Jurkat, Clone E6-1 (cell line): ENCODE measurements at regions not wholly inside any gene's neighbourhood (a gene's known extent, or its start where the extent isn't known, plus 50 kb on each side); places are given as distances from the start of the nearest gene placed in this dataset.
"Not testable (repeated sequence)": the region's sequence is repeated elsewhere in the genome, so short reads cannot be mapped to it uniquely, and the experiment has no call there.

Experiments used
- DNase-seq: peaks from one replicate; pipeline ENCODE4 v3.0.0-alpha.2; 2011; ENCODE audit warnings: low read depth, low spot score
- H3K4me3 ChIP-seq: 2 replicates; pipeline ENCODE4 v1.5.1; 2011; ENCODE audit warnings: mild to moderate bottlenecking, low read length, control low read depth, moderate library complexity

DNA sequence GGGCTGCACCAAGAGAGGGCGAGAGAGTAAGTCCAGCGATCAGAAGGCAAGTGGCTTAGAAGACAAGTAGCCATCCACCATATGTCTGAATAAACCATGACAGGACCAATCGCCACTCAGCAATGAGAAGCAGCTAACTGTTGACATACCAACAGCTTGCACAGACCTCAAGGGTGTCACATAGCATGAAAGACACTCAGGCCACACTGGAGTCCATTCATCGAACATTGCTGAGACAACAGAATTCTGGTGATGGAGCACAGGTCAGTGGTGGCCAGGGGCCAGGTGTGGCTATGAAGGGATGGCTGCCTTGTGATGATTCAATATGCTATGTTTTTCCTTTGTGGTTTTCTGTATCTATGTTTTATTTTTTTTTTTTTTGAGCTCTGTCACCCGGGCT, 236.2 kb upstream of the FRG2C start:
- DNase-seq, H3K4me3 ChIP-seq: not testable (repeated sequence)

- H3K4me3 ChIP-seq = not testable (repeated sequence)
- peak; percentile 45 for DNase-seq
Observed at GRCh38 chr3:75429561-75430220, 234.4 kb upstream of the FRG2C start.

- not testable (repeated sequence) for H3K4me3 ChIP-seq, DNase-seq
Observed at GRCh38 chr3:75430406-75430805, 233.7 kb upstream of the FRG2C start.

- not testable (repeated sequence) for DNase-seq
Observed at GRCh38 chr3:75431120-75431519, 233.0 kb upstream of the FRG2C start.

DNA sequence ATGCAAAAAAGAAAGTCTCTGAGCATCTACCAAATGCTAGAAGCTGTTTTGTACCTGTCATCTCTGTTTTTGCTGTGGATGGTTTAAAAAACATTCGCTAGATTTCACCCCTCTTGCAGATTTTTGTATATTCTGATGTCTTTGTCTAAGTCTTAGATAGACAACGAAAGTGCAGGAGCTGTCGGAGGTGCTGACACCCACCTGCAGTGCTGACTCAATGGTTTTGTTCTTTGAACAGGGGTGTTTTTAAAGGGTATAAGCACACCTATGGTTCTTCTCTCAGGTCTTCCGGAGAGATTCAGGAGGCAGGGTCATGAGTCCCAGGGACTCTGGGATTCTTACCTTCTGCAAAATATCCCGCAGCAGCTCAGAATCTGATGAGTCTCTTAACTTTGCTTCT, 231.7 kb upstream of the FRG2C start:
- H3K4me3 ChIP-seq, DNase-seq: not testable (repeated sequence)

More at GRCh38 chr3:75431120-75431519, 233.0 kb upstream of the FRG2C start:
- H3K4me3 ChIP-seq = not testable (repeated sequence)

GRCh38 chr3:75432885-75433284, 231.2 kb upstream of the FRG2C start:
- DNase-seq = not testable (repeated sequence)

GRCh38 chr3:75433295-75433694, 230.8 kb upstream of the FRG2C start:
- not testable (repeated sequence) for H3K4me3 ChIP-seq, DNase-seq

More at GRCh38 chr3:75432885-75433284, 231.2 kb upstream of the FRG2C start:
- H3K4me3 ChIP-seq = not testable (repeated sequence)

GRCh38 chr3:75434276-75434912, 229.7 kb upstream of the FRG2C start:
- peak overlapping the region; percentile 64 for H3K4me3 ChIP-seq
- not testable (repeated sequence) for DNase-seq

- DNase-seq = peak; percentile 90
- peak overlapping the region; percentile 64 for H3K4me3 ChIP-seq
Observed at GRCh38 chr3:75434913-75435793, 229.0 kb upstream of the FRG2C start.

GRCh38 chr3:75435794-75436400, 228.2 kb upstream of the FRG2C start:
- peak overlapping the region; percentile 58 for H3K4me3 ChIP-seq
- DNase-seq = peak; percentile 64

DNA sequence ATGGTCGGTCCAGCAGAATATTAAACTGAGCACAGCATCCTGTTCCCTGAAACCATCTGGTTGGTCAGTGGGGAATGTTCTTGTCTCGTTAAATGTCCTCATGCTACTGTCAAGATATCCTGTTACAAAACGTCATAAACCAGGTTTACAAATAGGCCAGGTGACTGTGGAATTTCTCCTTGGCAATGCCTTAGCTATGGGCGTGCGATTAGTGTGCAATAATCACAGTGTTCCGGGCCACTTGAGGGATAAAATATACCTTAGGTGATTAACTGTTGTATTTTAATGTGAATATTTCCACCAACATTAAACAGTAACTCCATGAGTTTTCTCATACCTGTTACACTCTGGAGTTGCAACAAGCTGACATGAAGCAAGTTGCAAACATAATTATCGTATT, 223.1 kb upstream of the FRG2C start:
- H3K4me3 ChIP-seq, DNase-seq: not testable (repeated sequence)

DNA sequence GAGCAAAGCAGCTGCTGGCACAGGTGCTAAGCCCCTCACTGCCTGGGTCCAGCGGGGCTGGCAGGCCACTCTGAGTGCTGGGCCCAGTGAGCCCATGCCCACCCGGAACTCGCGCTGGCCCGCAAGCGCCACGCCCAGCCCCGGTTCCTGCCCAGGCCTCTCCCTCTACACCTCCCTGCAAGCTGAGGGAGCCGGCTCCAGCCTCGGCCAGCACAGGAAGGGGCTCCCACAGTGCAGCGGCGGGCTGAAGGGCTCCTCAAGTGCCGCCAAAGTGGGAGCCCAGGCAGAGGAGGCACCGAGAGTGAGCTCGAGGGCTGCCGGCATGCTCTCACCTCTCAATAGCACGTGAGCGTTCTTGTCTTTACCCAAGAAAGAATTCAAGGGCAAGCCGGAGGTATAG, 219.5 kb upstream of the FRG2C start:
- DNase-seq, H3K4me3 ChIP-seq: not testable (repeated sequence)

- DNase-seq = not testable (repeated sequence)
Observed at GRCh38 chr3:75445234-75445633, 218.9 kb upstream of the FRG2C start.

GRCh38 chr3:75446948-75447347, 217.2 kb upstream of the FRG2C start:
- DNase-seq, H3K4me3 ChIP-seq: not testable (repeated sequence)

More at GRCh38 chr3:75445234-75445633, 218.9 kb upstream of the FRG2C start:
- H3K4me3 ChIP-seq = not testable (repeated sequence)

DNA sequence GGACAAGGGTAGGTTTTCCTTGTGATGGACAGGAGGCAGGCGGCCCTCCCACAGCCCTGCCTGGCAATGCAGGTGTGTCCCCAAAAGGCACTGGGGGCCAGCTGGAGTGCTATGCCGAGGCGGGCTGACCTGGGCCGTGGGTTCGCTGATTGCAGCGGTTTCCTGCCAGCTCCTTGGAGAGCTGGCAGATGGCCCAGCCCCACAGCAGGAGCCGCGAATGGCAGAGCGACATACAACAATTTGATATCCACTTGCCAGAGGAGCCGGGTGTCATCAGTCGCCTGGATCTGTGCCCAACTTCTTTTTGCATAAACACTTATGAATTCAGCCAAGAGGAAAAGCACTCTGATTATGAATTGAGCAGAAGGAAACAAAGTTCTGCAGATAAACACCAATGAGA, 210.8 kb upstream of the FRG2C start:
- not testable (repeated sequence) for H3K4me3 ChIP-seq, DNase-seq

- not testable (repeated sequence) for DNase-seq, H3K4me3 ChIP-seq
Observed at GRCh38 chr3:75453839-75454238, 210.3 kb upstream of the FRG2C start.

- H3K4me3 ChIP-seq, DNase-seq: not testable (repeated sequence)
Observed at GRCh38 chr3:75474530-75474929, 189.6 kb upstream of the FRG2C start.

GRCh38 chr3:75496600-75496999, 167.5 kb upstream of the FRG2C start:
- DNase-seq, H3K4me3 ChIP-seq: not testable (repeated sequence)

GRCh38 chr3:75500357-75500756, 163.8 kb upstream of the FRG2C start:
- not testable (repeated sequence) for H3K4me3 ChIP-seq, DNase-seq
